ENCODE measurements at regions not wholly inside any gene's neighbourhood (a gene's known extent, or its start where the extent isn't known, plus 50 kb on each side); places are given as distances from the start of the nearest gene placed in this dataset.

- Histone ChIP-seq H4K20me1 (ENCODE audit: control insufficient read depth, insufficient read depth) (no peaks in the 10 kb centered on the region), H3K79me2 (ENCODE audit: control insufficient read depth, insufficient read depth, low read length) (no peaks in the 10 kb centered on the region), H3K4me1 (ENCODE audit: control insufficient read depth, insufficient read depth, low read length) (no peaks in the 10 kb centered on the region), H3K4me3 (no peak overlapping the region), H3K9ac (ENCODE audit: control insufficient read depth, insufficient read depth, low read length) (no peak overlapping the region), H3K4me2 (ENCODE audit: control insufficient read depth, insufficient read depth) (no peak overlapping the region), H3K36me3 (ENCODE audit: control insufficient read depth in 2 of 2, insufficient read depth in 2 of 2, low read length in 1 of 2) (no peaks in the 10 kb centered on the region), H3K27me3 (replicated peaks in 1 of 2; ENCODE audit: control insufficient read depth in 2 of 2, insufficient read depth in 2 of 2, low read length in 1 of 2) (no peaks in the 10 kb centered on the region), H3K27ac (ENCODE audit: control insufficient read depth, insufficient read depth) (no peak overlapping the region), H2AFZ (ENCODE audit: control insufficient read depth, low read depth, low read length) (no peak overlapping the region), H3K9me3 (replicated peaks; ENCODE audit: control insufficient read depth, insufficient read depth, low read length) (no peaks in the 10 kb centered on the region; the same call in 2 of the 3 replicates)
- no peak for ATAC-seq
- 13% methylated on average over 7 of the region's 7 CpGs for WGBS (ENCODE audit: insufficient coverage, insufficient replicate concordance, low lambda C conversion rate, missing lambda C conversion rate)
- intact Hi-C loops (cut with micrococcal nuclease; ENCODE audit: unreplicated experiment) (no loop called here), in situ Hi-C loops (cut with MboI) (no loop called here)
- BruUV-seq (replicated peaks): no TSS peak
- ChIA-PET RAD21 (ENCODE audit: unreplicated experiment) (no interaction called here), POLR2A (no interaction called here), SMC1A (ENCODE audit: uncharacterized antibody, unreplicated experiment) (interaction anchor here (0.6 kb wide), 1 partner anchor 1627 kb away, joined by 3 read pairs; no protein-coding TSS in a partner anchor), CTCF (no interaction called here)
- FAIRE-seq: no peak
- no peak for DNase-seq (ENCODE audit: low read depth, low spot score)
- no peak for TF ChIP-seq IRF5 (IDR thresholded peaks at IDR 0.05; ENCODE audit: borderline replicate concordance)
- no peak for TF ChIP-seq RFX5 (IDR thresholded peaks at IDR 0.05; ENCODE audit: low read depth, low read length)
- no peak for TF ChIP-seq NRF1 (conservative IDR thresholded peaks at IDR 0.05; ENCODE audit: low read depth, low read length)
- no peak for TF ChIP-seq TBL1XR1 (IDR thresholded peaks at IDR 0.05; ENCODE audit: low read depth, low read length)
- no peak for TF ChIP-seq ATF2 (IDR thresholded peaks at IDR 0.05; ENCODE audit: low read length)
- TF ChIP-seq NKRF (conservative IDR thresholded peaks at IDR 0.05): no peak
- no peak for TF ChIP-seq SPI1 (IDR thresholded peaks at IDR 0.05; ENCODE audit: borderline replicate concordance, insufficient read depth, low read depth, low read length)
- TF ChIP-seq MAX (IDR thresholded peaks at IDR 0.05; ENCODE audit: low read depth, low read length): no peak
- no peak for TF ChIP-seq ZNF207 (IDR thresholded peaks at IDR 0.05; ENCODE audit: borderline replicate concordance)
- TF ChIP-seq MEF2B (IDR thresholded peaks at IDR 0.05; ENCODE audit: partially characterized antibody, poor library complexity, severe bottlenecking): no peak
- no peak for TF ChIP-seq USF1 (IDR thresholded peaks at IDR 0.05; ENCODE audit: borderline replicate concordance, extremely low read length, insufficient read depth, low read depth, low read length)
- no peak for TF ChIP-seq SMARCA5 (IDR thresholded peaks at IDR 0.05)
- no peak for TF ChIP-seq CEBPZ (IDR thresholded peaks at IDR 0.05; ENCODE audit: low read depth, low read length)
Measured at GRCh38 chr12:105461944-105462762, 131.7 kb downstream of the C12orf75 start.
